ENCODE measurements at regions not wholly inside any gene's neighbourhood (a gene's known extent, or its start where the extent isn't known, plus 50 kb on each side); places are given as distances from the start of the nearest gene placed in this dataset.

DNA sequence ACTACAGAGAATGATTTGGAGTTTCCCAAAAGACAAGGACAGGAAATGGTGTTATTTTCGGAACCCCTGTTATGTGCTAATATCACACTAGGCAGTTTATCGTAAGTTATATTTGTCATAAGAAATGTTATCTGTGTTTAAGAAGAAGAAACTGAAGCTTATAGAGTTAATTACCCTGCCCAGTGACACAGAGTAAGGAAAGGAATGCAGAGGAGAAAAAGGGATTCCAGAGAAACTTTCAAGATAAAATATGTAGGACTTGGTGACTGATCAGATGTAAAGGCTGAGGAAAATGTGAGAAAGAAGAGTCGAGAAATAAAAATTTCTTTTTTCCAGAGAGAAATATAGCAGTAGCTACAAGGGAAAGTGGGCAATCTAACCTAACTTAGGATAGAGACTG is 63.5 kb upstream of the ZNF746 start:
- TF ChIP-seq FOSL1 (IDR thresholded peaks at IDR 0.05; ENCODE audit: insufficient read depth, low read depth, low read length) (no peak), JUND (IDR thresholded peaks at IDR 0.05; ENCODE audit: low read length) (no peak), JUN (IDR thresholded peaks at IDR 0.05; ENCODE audit: low read depth, low read length) (no peak), CTCF (IDR thresholded peaks at IDR 0.05; ENCODE audit: control extremely low read depth in 1 of 3, insufficient read depth in 1 of 3, low read depth in 1 of 3, low read length in 3 of 3) (no peak), POLR2A (IDR thresholded peaks at IDR 0.05; ENCODE audit: control extremely low read depth in 1 of 2, low read depth in 2 of 2, low read length in 2 of 2) (no peak), CHD7 (IDR thresholded peaks at IDR 0.05; ENCODE audit: insufficient replicate concordance, low read length) (no peak)
- TF ChIP-seq, protein P1, sequence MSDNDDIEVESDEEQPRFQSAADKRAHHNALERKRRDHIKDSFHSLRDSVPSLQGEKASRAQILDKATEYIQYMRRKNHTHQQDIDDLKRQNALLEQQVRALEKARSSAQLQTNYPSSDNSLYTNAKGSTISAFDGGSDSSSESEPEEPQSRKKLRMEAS (IDR thresholded peaks at IDR 0.05) = no peak

All from H1 (cell line).